T-helper 17 cell (primary cell): ENCODE measurements at regions not wholly inside any gene's neighbourhood (a gene's known extent, or its start where the extent isn't known, plus 50 kb on each side); places are given as distances from the start of the nearest gene placed in this dataset.

ENCODE experiments used
- ATAC-seq: fragments of 150-1000 bp; cut with Tn5 transposase; 2 replicates; pipeline ENCODE4 v1.10.0; 2021; ENCODE audit warnings: mild to moderate bottlenecking, moderate library complexity
- DNase-seq, 3 donors: peaks; one replicate each; pipeline versions ENCODE4 v3.0.0 to v3.0.0-alpha.2; 2020 to 2021
- H3K9me3 ChIP-seq: one replicate; pipeline ENCODE4 v1.7.0; 2013; ENCODE audit warnings: low read length, mild to moderate bottlenecking; ENCODE audit not compliant: control insufficient read depth, poor library complexity, severe bottlenecking
- H3K27ac Mint-ChIP-seq: one replicate; pipeline ENCODE4 v1.8.0; 2022; ENCODE audit warnings: mild to moderate bottlenecking, moderate library complexity, mixed read lengths
- H3K27me3 Mint-ChIP-seq: one replicate; pipeline ENCODE4 v1.8.0; 2022; ENCODE audit warnings: mixed read lengths
- H3K36me3 Mint-ChIP-seq: one replicate; pipeline ENCODE4 v1.8.0; 2022; ENCODE audit warnings: low read depth, mixed read lengths
- H3K4me1 Mint-ChIP-seq: one replicate; pipeline ENCODE4 v1.8.0; 2022; ENCODE audit warnings: mild to moderate bottlenecking, mixed read lengths
- H3K4me3 Mint-ChIP-seq: one replicate; pipeline ENCODE4 v1.8.0; 2022; ENCODE audit warnings: mild to moderate bottlenecking, moderate library complexity, mixed read lengths

DNA sequence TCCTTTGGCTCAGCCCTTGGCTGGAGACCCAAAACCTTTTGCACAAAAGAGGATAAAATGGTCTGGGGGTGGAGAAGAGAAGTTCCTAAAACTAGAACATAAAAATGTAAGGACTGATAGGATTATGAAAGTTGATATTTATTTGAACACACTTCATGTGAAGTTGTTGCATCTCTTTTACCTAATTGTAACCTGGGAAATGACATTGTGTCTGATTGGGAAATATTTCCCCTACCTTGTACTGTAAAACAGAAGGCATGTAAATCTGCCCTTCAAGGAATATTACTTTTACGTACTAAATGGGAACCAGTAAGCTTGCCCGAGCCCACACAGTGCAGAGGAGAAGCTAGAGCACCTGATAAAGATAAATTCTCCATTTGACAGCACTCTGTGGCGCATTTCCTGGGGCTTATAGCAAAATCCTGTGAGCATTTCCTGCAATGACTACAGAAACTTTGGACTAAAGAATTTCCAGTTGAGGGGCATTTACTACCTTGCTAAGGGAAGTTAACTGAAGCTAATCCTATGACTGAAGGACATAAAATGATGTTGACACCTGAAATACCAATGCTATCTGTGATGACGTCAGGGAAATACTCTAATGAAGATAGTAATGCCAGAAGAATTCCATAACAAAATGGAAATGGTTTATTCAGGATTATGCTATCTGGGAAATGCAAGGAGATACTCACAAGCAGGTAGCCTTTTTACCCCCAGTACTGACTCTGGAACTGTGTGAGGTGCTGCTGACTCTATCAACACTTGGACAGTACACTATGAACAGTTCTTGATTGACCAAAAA is 78.3 kb upstream of the LIFR start:
- Mint-ChIP-seq H3K27ac (no peak overlapping the region), H3K4me1 (no peaks in the 10 kb centered on the region), H3K36me3 (no peaks in the 10 kb centered on the region), H3K27me3 (peaks cover 11% of the 10 kb centered on the region), H3K4me3 (no peak overlapping the region)
- no peak for ATAC-seq
- no peak for DNase-seq
- H3K9me3 ChIP-seq: no peaks in the 10 kb centered on the region

DNA sequence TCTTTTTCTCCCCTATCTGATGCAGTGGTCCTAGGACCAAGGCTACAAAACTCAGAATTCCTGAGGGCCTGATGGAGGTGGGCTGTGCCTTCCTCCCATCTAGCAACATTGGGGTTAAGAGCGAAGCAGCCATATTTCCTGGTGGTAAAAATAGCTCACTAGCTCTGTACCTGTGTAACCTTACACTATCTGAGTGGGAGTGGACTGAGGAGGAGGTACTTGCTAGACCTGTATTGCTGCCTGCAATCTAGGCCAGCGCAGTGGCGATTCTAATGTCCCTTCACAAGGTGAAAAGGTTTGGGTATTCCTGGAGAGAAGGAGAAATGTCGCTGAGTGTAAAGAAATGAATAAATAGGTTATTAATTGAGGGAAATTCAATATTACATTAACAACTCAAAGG is 80.2 kb upstream of the LIFR start:
- Mint-ChIP-seq H3K4me1 (no peaks in the 10 kb centered on the region), H3K4me3 (no peak overlapping the region), H3K36me3 (no peaks in the 10 kb centered on the region), H3K27ac (no peak overlapping the region), H3K27me3 (peaks cover 13% of the 10 kb centered on the region)
- no peaks in the 10 kb centered on the region for H3K9me3 ChIP-seq
- DNase-seq (no peak), ATAC-seq (no peak)

DNA sequence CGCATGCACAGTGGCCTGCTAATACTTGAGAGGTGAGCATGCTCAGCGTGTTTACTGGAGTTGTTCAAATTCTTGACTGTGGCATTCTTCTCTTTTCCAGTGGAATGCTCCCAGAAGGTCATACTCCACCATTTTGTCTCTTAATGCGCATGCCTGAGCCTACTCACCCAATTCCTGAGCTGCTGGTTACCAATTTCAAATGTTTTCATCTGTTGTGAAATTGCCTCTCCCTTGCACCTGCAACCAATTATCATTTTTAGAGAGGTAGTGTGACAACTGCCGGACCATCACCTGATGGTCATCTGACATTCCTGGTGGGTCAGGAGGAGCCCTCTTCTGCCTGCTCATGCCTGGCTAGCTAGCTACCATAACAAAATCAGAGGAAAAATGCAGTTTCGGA is 82.2 kb upstream of the LIFR start:
- DNase-seq (no peak), ATAC-seq (no peak)
- Mint-ChIP-seq H3K4me3 (no peak overlapping the region), H3K36me3 (peaks cover 3% of the 10 kb centered on the region), H3K27me3 (peaks cover 20% of the 10 kb centered on the region), H3K4me1 (no peaks in the 10 kb centered on the region), H3K27ac (no peak overlapping the region)
- no peaks in the 10 kb centered on the region for H3K9me3 ChIP-seq

DNA sequence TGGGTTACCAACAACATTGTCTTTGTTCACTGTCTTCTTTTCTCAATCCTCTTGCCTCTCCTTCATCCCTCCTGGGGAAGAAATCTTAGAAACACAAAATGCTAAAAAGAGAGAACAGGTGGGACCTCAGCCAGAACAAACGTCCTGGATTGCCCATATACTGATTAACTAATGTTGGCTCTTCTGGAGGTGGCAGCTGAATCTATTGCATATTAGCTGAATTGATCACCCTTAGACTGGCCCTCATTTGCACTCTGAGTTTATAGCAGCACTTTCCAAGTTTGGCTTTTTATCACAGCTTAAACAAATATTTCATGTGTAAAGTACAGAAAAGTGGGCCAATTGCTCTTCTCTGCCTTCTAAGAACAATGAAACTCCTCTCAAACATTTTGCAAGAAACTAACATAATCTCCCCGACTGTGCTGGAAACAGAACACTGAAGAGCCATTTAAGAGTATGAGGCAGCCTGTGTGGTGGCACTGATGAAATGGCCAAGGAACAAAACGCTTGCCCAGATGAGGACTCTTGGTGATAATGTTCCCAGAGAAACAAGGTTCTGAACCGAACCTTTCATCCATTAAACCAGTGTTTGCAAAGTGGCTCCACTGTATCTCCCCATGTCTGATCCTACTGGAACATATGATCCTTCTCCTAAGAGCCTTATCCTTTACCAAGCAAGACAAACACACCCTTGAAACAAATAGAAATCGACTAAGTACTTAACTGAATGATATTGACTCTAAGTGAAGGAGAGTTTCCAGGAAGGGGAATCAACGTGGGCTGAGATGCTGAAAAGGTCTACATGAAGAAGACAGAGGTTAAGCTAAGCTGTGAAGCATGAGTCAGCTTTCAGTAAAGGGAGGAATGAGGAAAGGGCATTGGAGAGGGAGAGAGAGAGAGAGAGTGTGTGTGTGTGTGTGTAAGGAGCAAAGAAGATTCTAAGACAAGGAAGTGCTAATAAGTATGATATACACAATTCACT is 83.2 kb upstream of the LIFR start:
- DNase-seq (no peak), ATAC-seq (no peak)
- Mint-ChIP-seq H3K27ac (no peak overlapping the region), H3K36me3 (peaks cover 3% of the 10 kb centered on the region), H3K4me3 (no peak overlapping the region), H3K27me3 (peaks cover 20% of the 10 kb centered on the region), H3K4me1 (no peaks in the 10 kb centered on the region)
- no peaks in the 10 kb centered on the region for H3K9me3 ChIP-seq

DNA sequence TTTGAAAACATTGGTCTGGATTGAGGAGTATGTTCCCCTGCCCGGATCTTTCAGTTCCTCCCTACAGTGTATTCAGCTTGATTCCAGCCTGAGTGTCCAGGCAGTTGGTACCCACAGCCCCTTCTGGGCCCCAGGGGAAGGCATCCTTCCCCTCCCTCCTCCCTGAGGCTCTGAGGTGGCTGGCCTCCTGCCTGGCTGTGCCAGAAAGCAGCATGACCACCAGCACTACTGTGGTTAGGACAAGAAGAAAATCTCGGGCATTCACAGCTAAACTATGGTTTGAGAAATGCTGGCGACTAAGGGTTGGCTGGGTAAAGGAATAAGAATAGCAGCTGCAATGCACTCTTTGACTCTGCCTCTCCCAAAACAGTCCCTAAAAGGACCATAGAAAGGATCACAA is 84.6 kb upstream of the LIFR start:
- Mint-ChIP-seq H3K27ac (no peak overlapping the region), H3K4me1 (no peaks in the 10 kb centered on the region), H3K27me3 (peaks cover 20% of the 10 kb centered on the region), H3K36me3 (peaks cover 3% of the 10 kb centered on the region), H3K4me3 (no peak overlapping the region)
- no peak for ATAC-seq
- DNase-seq: no peak
- no peaks in the 10 kb centered on the region for H3K9me3 ChIP-seq

DNA sequence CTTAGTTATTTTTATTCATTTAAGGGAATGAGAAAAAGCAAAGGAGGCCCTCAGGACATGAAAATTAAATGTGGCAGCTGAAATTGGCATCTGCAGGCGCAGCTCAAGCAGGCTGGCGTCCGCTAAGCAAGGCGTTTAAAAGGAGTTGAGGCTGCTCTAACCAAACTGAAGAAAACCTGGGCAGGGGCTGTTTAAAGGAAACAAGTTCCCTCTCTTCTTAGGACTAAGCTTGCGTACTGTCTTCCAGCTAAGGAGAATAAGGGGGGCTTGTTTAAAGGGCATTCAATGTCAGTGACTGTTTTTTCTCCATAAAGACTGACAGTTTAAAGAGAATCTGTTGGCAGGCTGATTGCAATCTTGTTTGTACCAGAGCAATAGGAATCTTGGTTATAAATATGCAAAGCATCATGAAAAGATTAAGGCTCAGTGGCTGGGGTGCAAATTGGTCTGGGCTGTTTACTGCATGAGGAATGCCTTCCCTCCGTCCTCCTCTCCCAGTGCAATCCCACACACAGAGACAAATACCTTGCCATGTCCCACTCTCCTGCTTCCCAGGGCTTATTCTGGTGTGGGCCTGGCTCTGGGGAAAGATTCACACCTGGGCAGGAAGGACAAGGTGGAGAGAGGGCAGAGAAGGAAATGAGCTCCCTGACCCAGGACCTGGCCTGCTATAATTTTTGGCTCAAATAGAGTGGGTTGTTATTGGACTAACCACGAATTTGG is 85.9 kb upstream of the LIFR start:
- H3K27me3 Mint-ChIP-seq: peaks cover 20% of the 10 kb centered on the region
- DNase-seq (no peak), ATAC-seq (no peak)
- no peak overlapping the region for H3K4me3 Mint-ChIP-seq
- H3K9me3 ChIP-seq: no peaks in the 10 kb centered on the region
- H3K36me3 Mint-ChIP-seq: peaks cover 3% of the 10 kb centered on the region
- no peaks in the 10 kb centered on the region for H3K4me1 Mint-ChIP-seq
- no peak overlapping the region for H3K27ac Mint-ChIP-seq

DNA sequence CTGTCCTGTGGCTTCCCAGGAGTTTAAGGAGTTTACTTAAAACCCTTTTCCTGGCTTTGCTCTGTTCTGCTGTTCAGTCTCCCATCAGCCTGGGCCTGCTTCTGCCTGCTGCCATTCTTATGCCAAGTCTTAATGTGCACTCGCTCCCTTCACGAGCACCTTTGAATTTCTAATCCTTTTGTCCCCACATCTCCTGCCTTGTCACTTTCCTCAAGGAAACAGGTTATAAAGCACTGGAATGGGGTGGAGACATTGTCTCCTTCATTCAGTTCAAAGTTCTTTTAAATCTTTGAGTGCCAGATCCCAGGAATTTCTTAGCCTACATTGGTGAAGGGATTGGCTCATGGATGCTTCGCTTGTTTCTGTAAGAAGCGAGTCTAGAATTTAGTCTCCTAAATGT is 87.2 kb upstream of the LIFR start:
- Mint-ChIP-seq H3K27ac (no peak overlapping the region), H3K4me3 (no peak overlapping the region), H3K27me3 (peaks cover 13% of the 10 kb centered on the region), H3K4me1 (no peaks in the 10 kb centered on the region), H3K36me3 (peaks cover 3% of the 10 kb centered on the region)
- no peaks in the 10 kb centered on the region for H3K9me3 ChIP-seq
- no peak for DNase-seq
- no peak for ATAC-seq

GRCh38 chr5:38645508-38645907 is 89.1 kb upstream of the LIFR start:
- Mint-ChIP-seq H3K36me3 (peaks cover 3% of the 10 kb centered on the region), H3K27me3 (peaks cover 23% of the 10 kb centered on the region), H3K4me1 (peaks cover 4% of the 10 kb centered on the region), H3K4me3 (no peak overlapping the region), H3K27ac (no peak overlapping the region)
- ATAC-seq (no peak), DNase-seq (no peak)
- H3K9me3 ChIP-seq: no peaks in the 10 kb centered on the region

DNA sequence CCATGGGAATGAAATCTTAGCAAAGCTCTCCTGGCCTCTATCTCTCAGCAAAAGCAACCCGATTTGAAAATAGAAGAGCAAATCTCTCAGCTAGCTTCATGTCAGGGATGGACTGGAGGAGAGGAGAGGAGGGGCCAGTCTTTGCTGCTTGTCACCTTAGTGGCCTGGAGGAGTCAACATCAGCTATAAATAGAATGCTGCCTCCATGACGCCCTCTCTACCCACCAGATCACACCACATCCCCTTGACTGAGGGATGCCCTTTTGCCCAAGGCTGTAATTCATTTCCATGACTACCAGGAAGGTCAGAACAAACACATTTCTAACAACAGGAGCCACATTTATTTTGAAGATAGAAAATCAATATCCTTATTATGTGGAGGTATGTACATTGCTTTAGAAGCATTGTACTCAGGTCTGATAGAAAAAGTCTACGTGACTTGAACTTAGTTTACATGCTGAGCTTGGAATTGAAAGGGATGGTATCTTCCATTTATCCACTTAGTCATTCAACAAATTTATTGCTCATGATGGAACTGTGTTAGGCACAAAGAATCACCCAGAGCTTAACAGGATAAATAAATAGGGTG is 92.4 kb upstream of the LIFR start:
- H3K4me3 Mint-ChIP-seq: no peak overlapping the region
- no peak overlapping the region for H3K27ac Mint-ChIP-seq
- H3K9me3 ChIP-seq: no peaks in the 10 kb centered on the region
- peaks cover 5% of the 10 kb centered on the region for H3K4me1 Mint-ChIP-seq
- peaks cover 28% of the 10 kb centered on the region for H3K27me3 Mint-ChIP-seq
- DNase-seq: no peak
- H3K36me3 Mint-ChIP-seq: no peaks in the 10 kb centered on the region
- no peak for ATAC-seq

DNA sequence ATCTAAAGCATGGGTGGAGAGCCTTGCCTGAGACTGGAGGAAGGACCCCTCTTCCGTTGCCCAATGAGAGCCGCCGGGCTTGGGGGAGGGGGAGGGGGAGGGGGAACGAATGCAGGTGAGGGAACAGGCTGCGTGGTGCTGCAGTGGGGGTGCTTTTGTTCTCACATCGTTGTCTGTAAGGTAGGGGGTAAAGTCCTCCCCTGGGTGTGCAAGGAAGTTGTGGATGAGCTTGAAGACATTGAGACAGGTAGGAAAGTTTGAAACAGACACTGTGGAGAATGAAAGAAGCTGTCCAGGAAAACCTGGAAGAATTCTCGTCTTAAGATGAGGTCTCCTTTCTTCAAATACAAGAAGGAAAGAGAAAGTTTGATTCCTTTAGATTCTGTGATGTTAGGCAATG is 94.1 kb upstream of the LIFR start:
- Mint-ChIP-seq H3K27ac (no peak overlapping the region), H3K27me3 (peaks cover 37% of the 10 kb centered on the region), H3K4me1 (peaks cover 5% of the 10 kb centered on the region), H3K4me3 (peak overlapping the region; percentile 51), H3K36me3 (no peaks in the 10 kb centered on the region)
- DNase-seq (no peak), ATAC-seq (no peak)
- H3K9me3 ChIP-seq: no peaks in the 10 kb centered on the region

DNA sequence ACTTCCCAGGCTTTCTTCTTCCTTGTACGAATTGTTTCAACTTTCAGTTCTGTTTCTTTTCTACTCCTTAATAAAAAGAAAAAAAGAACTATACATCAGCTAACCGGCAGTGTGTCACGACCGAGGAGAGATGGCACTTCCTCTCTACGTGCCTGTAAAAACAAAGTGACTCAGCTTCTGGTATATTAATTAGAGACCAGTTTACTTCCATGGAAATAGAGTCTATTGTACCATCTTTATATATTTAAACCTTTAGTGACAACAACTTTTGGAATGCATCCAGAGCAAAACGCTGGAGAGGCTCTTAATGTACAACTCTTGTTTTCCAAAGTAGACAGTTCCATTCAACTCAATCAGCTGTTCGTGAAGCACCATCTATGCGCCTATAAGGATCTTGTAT is 94.5 kb upstream of the LIFR start:
- H3K4me3 Mint-ChIP-seq: peak overlapping the region; percentile 51
- peaks cover 41% of the 10 kb centered on the region for H3K27me3 Mint-ChIP-seq
- no peaks in the 10 kb centered on the region for H3K9me3 ChIP-seq
- ATAC-seq (no peak), DNase-seq (no peak)
- H3K4me1 Mint-ChIP-seq: peaks cover 5% of the 10 kb centered on the region
- H3K36me3 Mint-ChIP-seq: no peaks in the 10 kb centered on the region
- H3K27ac Mint-ChIP-seq: no peak overlapping the region

DNA sequence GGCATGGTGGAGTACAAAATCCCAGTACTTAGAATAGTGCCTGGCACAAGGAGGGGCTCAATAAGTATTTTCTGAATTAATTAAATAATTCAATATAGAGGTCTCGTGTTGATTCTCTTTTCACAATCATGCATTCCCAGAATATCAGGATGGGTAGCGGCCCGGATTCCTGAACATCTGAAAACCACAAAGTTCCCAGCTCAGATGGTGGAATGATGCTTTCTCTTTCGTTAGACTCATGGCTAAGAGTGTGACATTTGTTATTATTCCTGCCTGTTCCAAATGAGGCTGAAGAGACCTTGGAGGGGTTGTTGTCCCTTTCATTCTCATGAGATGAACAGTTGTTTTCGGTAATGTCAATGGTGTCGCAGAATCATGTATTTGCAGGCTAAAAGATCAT is 95.4 kb upstream of the LIFR start:
- Mint-ChIP-seq H3K4me1 (peaks cover 5% of the 10 kb centered on the region), H3K27ac (no peak overlapping the region), H3K4me3 (no peak overlapping the region), H3K27me3 (peaks cover 42% of the 10 kb centered on the region), H3K36me3 (no peaks in the 10 kb centered on the region)
- DNase-seq (no peak), ATAC-seq (no peak)
- no peaks in the 10 kb centered on the region for H3K9me3 ChIP-seq

DNA sequence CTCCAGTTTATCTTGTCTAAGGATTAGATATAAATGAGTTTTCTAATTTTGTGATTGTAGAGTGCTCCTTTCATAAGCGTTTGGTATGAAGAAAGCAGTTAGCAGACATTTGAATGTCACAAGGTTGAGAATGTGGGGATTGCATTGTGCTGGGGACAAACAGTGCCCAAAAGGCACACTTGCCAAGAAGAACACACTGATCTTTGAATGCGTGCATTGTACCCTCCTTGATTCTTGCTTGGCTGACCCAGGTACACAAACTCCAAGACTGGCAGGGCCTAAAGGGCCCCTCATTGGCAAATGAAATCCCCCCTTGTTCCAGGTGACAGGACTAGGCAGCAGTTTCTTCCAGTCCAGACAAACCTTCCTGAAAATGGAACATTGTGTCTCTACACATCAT is 96.9 kb upstream of the LIFR start:
- no peaks in the 10 kb centered on the region for H3K36me3 Mint-ChIP-seq
- H3K27me3 Mint-ChIP-seq: peaks cover 56% of the 10 kb centered on the region
- H3K27ac Mint-ChIP-seq: no peak overlapping the region
- ATAC-seq: no peak
- H3K4me1 Mint-ChIP-seq: peaks cover 5% of the 10 kb centered on the region
- no peak overlapping the region for H3K4me3 Mint-ChIP-seq
- no peaks in the 10 kb centered on the region for H3K9me3 ChIP-seq
- no peak for DNase-seq
